Activated CD4-positive, alpha-beta T cell treated with anti-CD3 and anti-CD28 coated beads, Interleukin-2, Interleukin-6, amounts not matched to agents 100 ng/mL and 50 ng/mL, durations not matched to agents 16 hours and 8 hours (primary cell): ENCODE measurements at regions not wholly inside any gene's neighbourhood (a gene's known extent, or its start where the extent isn't known, plus 50 kb on each side); places are given as distances from the start of the nearest gene placed in this dataset.
"Not testable (repeated sequence)": the region's sequence is repeated elsewhere in the genome, so short reads cannot be mapped to it uniquely, and the experiment has no call there.

Experiments used
- DNase-seq: peaks from one replicate; pipeline ENCODE4 v3.0.0-alpha.2; 2020

- no peak for DNase-seq
These were observed 273.9 kb upstream of the ZNF32 start for GRCh38 chr10:43922335-43923280.

- DNase-seq: no peak
These were observed 273.2 kb upstream of the ZNF32 start for GRCh38 chr10:43921881-43922280.

GRCh38 chr10:43921478-43921877 is 272.8 kb upstream of the ZNF32 start:
- DNase-seq: no peak

GRCh38 chr10:43920236-43920758 is 271.6 kb upstream of the ZNF32 start:
- DNase-seq: not testable (repeated sequence)

- no peak for DNase-seq
These were observed 265.1 kb upstream of the ZNF32 start for GRCh38 chr10:43913676-43914235.

GRCh38 chr10:43912469-43912868 is 263.8 kb upstream of the ZNF32 start:
- no peak for DNase-seq

GRCh38 chr10:43906490-43906889 is 257.8 kb upstream of the ZNF32 start:
- no peak for DNase-seq

- no peak for DNase-seq
These were observed 257.0 kb upstream of the ZNF32 start for GRCh38 chr10:43905512-43906236.

GRCh38 chr10:43904844-43905243 is 256.2 kb upstream of the ZNF32 start:
- no peak for DNase-seq

GRCh38 chr10:43904301-43904700 is 255.6 kb upstream of the ZNF32 start:
- no peak for DNase-seq

GRCh38 chr10:43903451-43903850 is 254.8 kb upstream of the ZNF32 start:
- DNase-seq: no peak

GRCh38 chr10:43902842-43903241 is 254.2 kb upstream of the ZNF32 start:
- no peak for DNase-seq

GRCh38 chr10:43901744-43902504 is 253.2 kb upstream of the ZNF32 start:
- no peak for DNase-seq

- no peak for DNase-seq
These were observed 252.6 kb upstream of the ZNF32 start for GRCh38 chr10:43901302-43901701.

GRCh38 chr10:43900571-43900970 is 251.9 kb upstream of the ZNF32 start:
- DNase-seq: no peak

- no peak for DNase-seq
These were observed 250.7 kb upstream of the ZNF32 start for GRCh38 chr10:43899224-43899959.

- DNase-seq: no peak
These were observed 249.9 kb upstream of the ZNF32 start for GRCh38 chr10:43898592-43898991.

- DNase-seq: no peak
These were observed 249.2 kb upstream of the ZNF32 start for GRCh38 chr10:43897765-43898419.

- no peak for DNase-seq
These were observed 243.5 kb upstream of the ZNF32 start for GRCh38 chr10:43892062-43892770.

- no peak for DNase-seq
These were observed 242.6 kb upstream of the ZNF32 start for GRCh38 chr10:43891241-43891640.

- no peak for DNase-seq
These were observed 241.4 kb upstream of the ZNF32 start for GRCh38 chr10:43890124-43890523.
